Testis (tissue), 2 donors: ENCODE measurements at regions not wholly inside any gene's neighbourhood (a gene's known extent, or its start where the extent isn't known, plus 50 kb on each side); places are given as distances from the start of the nearest gene placed in this dataset.

Experiments used
- DNase-seq: peaks from one replicate; pipeline ENCODE4 v3.0.0-alpha.2; 2019
- H3K27ac ChIP-seq, 2 donors: fragments of 200-600 bp; sonication (generic); one replicate each; pipeline ENCODE4 v1.5.1; 2019
- H3K27me3 ChIP-seq: fragments of 200-600 bp; sonication (generic); one replicate; pipeline ENCODE4 v1.5.1; 2019
- H3K36me3 ChIP-seq: fragments of 200-600 bp; sonication (generic); one replicate; pipeline ENCODE4 v1.5.1; 2017; ENCODE audit warnings: low read depth; ENCODE audit errors: missing control alignments
- H3K4me1 ChIP-seq: fragments of 200-600 bp; sonication (generic); one replicate; pipeline ENCODE4 v1.5.1; 2019
- H3K4me3 ChIP-seq, 2 donors: fragments of 200-600 bp; sonication (generic); one replicate each; pipeline ENCODE4 v1.5.1; 2017 to 2019
- H3K9me3 ChIP-seq: fragments of 200-600 bp; sonication (generic); one replicate; pipeline ENCODE4 v1.5.1; 2017
- POLR2A ChIP-seq: fragments of 450-650 bp; IDR thresholded peaks from one replicate; pipeline ENCODE4 v1.6.1; 2017; ENCODE audit warnings: antibody characterized with exemption, mild to moderate bottlenecking, moderate library complexity
- WGBS, 2 donors: methylation state at CpG; one replicate each; pipeline ENCODE4 v1.1.5; 2018; 5-methylcytosine and 5-hydroxymethylcytosine counted together
- intact Hi-C: fragments of 100-400 bp; cut with DNase I; formaldehyde crosslinking; loops from one replicate; pipeline ENCODE4 v1.15.1; 2023; ENCODE audit warnings: low total_unique reads
- TF ChIP-seq, protein P1 (sequence below), 3 experiments: fragments of 450-650 bp in 2 of 3; fragments of 200-600 bp in 1 of 3; sonication (generic) in 1 of 3; IDR thresholded peaks; one replicate each; pipeline ENCODE4 v1.5.1; 2016 to 2019; ENCODE audit warnings: antibody characterized with exemption in 3 of 3, mild to moderate bottlenecking in 2 of 3, moderate library complexity in 1 of 3

DNA sequence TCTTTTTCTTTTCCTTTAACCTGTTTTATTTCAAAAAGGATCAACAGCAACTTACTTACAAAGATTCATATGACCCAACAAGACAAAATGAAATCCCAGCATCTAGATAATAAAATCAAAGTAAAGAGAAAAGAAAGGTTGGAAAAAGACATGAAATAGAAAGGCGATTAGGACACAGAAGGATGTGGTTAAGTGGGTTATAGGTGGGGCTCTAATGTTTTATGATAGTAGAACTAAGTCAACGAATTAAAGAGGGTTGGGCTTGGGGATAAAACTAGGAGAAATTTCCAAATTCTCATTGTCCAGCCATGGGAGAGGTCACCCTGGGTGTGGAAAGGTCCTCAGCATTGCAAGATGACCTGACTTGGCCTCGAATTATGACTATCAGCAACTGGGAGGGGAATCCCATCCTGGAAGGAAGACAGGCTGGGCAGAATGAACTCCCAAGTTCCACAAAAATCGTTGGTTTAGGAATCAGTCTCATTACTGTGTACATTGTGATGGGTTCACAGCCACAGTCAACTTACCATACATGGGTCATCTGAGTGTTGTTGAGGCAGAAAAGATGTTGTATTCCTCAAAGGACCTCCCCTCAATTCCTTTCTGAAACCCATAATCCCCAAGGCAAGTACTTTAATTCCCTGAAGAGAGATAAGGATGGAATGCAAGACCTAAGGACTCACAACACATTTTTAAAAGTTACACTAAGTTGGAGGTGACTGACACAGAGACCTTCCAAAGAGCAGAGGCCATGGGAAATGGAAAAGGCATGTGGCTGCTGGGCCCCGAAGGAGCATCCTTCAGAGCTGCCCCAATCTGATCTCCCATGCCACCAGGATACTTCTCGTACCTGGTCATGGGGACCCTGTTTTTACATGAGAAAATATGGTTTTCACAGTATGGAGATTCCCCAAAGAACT is 167.6 kb downstream of the UXS1 start:
- intact Hi-C loops: no loop called here
- TF ChIP-seq, protein P1, sequence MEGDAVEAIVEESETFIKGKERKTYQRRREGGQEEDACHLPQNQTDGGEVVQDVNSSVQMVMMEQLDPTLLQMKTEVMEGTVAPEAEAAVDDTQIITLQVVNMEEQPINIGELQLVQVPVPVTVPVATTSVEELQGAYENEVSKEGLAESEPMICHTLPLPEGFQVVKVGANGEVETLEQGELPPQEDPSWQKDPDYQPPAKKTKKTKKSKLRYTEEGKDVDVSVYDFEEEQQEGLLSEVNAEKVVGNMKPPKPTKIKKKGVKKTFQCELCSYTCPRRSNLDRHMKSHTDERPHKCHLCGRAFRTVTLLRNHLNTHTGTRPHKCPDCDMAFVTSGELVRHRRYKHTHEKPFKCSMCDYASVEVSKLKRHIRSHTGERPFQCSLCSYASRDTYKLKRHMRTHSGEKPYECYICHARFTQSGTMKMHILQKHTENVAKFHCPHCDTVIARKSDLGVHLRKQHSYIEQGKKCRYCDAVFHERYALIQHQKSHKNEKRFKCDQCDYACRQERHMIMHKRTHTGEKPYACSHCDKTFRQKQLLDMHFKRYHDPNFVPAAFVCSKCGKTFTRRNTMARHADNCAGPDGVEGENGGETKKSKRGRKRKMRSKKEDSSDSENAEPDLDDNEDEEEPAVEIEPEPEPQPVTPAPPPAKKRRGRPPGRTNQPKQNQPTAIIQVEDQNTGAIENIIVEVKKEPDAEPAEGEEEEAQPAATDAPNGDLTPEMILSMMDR (IDR thresholded peaks at IDR 0.05): no peak
- no peak for TF ChIP-seq POLR2A
- Histone ChIP-seq H3K27ac (no peak overlapping the region), H3K4me3 (no peak overlapping the region), H3K27me3 (no peaks in the 10 kb centered on the region), H3K9me3 (no peaks in the 10 kb centered on the region), H3K4me1 (peaks cover 9% of the 10 kb centered on the region), H3K36me3 (no peaks in the 10 kb centered on the region)
- no peak for DNase-seq
- WGBS, 2 donors: 65 to 71% methylated on average over 6 of the region's 6 CpGs

DNA sequence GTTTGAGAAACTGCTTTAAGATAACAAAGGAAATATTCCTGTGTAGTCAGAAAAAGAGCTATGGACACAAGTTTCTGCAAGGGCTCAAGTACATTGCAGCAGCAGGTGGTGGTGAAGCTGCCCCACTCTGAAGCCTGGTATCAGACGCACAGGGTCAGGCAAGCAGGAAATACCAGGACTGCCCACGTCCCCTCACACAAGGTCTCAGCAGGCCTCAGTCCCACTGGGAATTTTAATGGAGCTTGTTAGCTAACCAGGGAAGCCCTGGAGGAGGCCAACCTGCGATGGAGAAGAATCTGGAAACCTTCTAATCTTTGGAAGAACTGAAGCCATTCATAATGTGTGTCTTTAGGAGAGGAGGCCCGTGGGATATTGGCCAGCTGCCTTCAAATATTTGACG is 168.3 kb downstream of the UXS1 start:
- no peak for DNase-seq
- Histone ChIP-seq H3K36me3 (no peaks in the 10 kb centered on the region), H3K4me1 (peaks cover 11% of the 10 kb centered on the region), H3K9me3 (no peaks in the 10 kb centered on the region), H3K27ac (no peak overlapping the region), H3K4me3 (no peak overlapping the region), H3K27me3 (no peaks in the 10 kb centered on the region)
- intact Hi-C loops: no loop called here
- WGBS, 2 donors: 49 to 60% methylated on average over 5 of the region's 5 CpGs
- TF ChIP-seq, protein P1 (IDR thresholded peaks at IDR 0.05): no peak
- TF ChIP-seq POLR2A: no peak

DNA sequence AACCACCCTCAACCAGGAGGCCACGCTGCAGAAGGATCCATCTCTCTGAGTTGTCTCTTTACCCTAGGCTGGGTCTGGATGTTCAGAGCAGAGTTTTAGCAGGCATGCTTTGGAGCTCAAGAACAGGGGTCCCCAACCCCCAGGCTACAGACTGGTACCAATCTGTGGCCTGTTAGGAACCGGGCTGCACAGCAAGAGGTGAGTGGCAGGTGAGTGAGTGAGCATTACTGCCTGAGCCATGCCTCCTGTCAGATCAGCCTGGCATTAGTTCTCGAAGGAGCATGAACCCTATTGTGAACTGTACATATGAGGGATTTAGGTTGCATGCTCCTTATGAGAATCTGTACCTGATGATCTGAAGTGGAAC is 172.5 kb downstream of the UXS1 start:
- 53 to 61% methylated on average over 2 to 3 of the region's 3 CpGs for WGBS, 2 donors
- intact Hi-C loops: no loop called here
- H3K27ac ChIP-seq: no peak overlapping the region

DNA sequence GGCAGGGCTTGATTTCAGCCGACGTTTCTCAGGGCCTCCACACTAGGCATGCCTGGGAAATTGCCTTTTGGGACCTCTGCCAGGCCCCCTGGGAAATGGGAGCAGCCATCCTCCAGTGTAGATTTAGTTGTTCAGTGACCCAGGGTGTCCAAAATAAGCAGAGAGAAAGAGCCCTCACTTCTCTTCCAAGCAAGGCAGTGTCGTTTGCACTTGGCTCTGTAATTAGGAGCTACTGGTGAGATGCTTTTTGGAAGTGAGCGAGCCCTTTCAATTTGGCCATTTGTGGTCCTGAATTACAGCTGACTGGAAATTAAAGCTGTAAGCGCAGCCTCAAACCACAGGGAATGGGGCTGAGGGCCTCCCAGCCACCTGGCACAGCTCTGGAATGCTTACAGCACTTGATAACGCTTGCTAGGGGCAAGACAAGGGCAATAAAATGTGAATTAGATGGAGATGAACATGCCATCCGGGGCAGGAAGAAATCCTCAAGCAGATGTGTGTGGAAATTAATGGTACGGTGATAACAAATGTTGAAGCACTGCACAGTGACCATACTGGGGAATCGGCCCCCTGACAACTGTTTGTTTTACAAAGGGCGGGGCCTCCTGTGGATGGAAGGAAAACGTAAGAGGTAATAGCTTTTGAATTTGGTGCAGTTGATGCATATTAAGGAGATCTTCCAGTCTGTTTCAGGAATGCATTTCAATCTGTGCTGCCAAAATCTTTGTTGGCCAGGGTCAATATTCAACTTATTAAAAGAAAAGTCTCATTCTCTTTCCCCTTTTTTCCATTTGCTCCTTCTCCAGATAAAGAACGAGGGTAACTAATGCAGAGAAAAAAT is 173.1 kb downstream of the UXS1 start:
- Histone ChIP-seq H3K27me3 (no peaks in the 10 kb centered on the region), H3K4me3 (no peak overlapping the region), H3K36me3 (no peaks in the 10 kb centered on the region), H3K9me3 (no peaks in the 10 kb centered on the region), H3K4me1 (peaks cover 11% of the 10 kb centered on the region), H3K27ac (no peak overlapping the region)
- no peak for DNase-seq
- TF ChIP-seq POLR2A: no peak
- TF ChIP-seq, protein P1 (IDR thresholded peaks at IDR 0.05): no peak
- WGBS, 2 donors: 50 to 52% methylated on average over 12 of the region's 12 CpGs
- intact Hi-C loops: no loop called here

More for the DNA sequence above, 172.5 kb downstream of the UXS1 start:
- no peak for DNase-seq
- TF ChIP-seq, protein P1 (IDR thresholded peaks at IDR 0.05): no peak
- no peak for TF ChIP-seq POLR2A
- H3K4me3 ChIP-seq: no peak overlapping the region
- H3K4me1 ChIP-seq: peaks cover 11% of the 10 kb centered on the region
- H3K9me3 ChIP-seq: no peaks in the 10 kb centered on the region
- H3K36me3 ChIP-seq: no peaks in the 10 kb centered on the region
- no peaks in the 10 kb centered on the region for H3K27me3 ChIP-seq
